GM12878 (cell line): ENCODE measurements at regions not wholly inside any gene's neighbourhood (a gene's known extent, or its start where the extent isn't known, plus 50 kb on each side); places are given as distances from the start of the nearest gene placed in this dataset.

Experiments
- ATAC-seq: fragments of 200-7000 bp; cut with Tn5 transposase; 3 replicates; pipeline ENCODE4 v1.9.1; 2020; ENCODE audit warnings: mild to moderate bottlenecking, moderate library complexity
- BruUV-seq: library from RNA; stranded (reverse); fragments of 400-500 nt; replicated peaks from 2 replicates; lab custom pipeline; 2021; lab: Mats Ljungman, UMichigan
- CTCF ChIA-PET: fragments of 300-600 bp; sonication (Branson Sonifier 250); formaldehyde crosslinking; extraction: SDS; loops from one replicate; lab custom pipeline; 2021; ENCODE audit warnings: inconsistent platforms; lab: Yijun Ruan, JAX
- POLR2A ChIA-PET: fragments of 350-600 bp; formaldehyde crosslinking; extraction: SDS; loops from one replicate; lab custom pipeline; 2021; ENCODE audit warnings: inconsistent platforms; lab: Charles Lee
- RAD21 ChIA-PET: fragments of 300-600 bp; sonication (Branson Sonifier 250); formaldehyde crosslinking; loops from one replicate; lab custom pipeline; 2023; ENCODE audit warnings: antibody characterized with exemption; ENCODE audit not compliant: unreplicated experiment; lab: Charles Lee
- SMC1A ChIA-PET: fragments of 300-600 bp; sonication (Branson Sonifier 250); formaldehyde crosslinking; loops from one replicate; lab custom pipeline; 2023; ENCODE audit not compliant: unreplicated experiment, uncharacterized antibody; lab: Charles Lee
- DNase-seq: peaks from one replicate; pipeline ENCODE4 v3.0.0-alpha.2; 2011; ENCODE audit warnings: low read depth, low spot score
- FAIRE-seq: peaks from 3 replicates; lab custom pipeline; 2011; peaks lifted over from hg19 to GRCh38; lab: Jason Lieb, UNC
- H2AFZ ChIP-seq: 2 replicates; pipeline ENCODE4 v1.6.0; 2011; ENCODE audit warnings: low read depth, low read length, control low read depth; ENCODE audit not compliant: control insufficient read depth
- H3K27ac ChIP-seq: 2 replicates; pipeline ENCODE4 v1.5.1; 2011; ENCODE audit warnings: control low read depth; ENCODE audit not compliant: control insufficient read depth, insufficient read depth
- H3K27me3 ChIP-seq, 2 experiments: replicated peaks in 1 of 2; 2 replicates each; pipeline versions ENCODE4 v1.6.0 to v1.6.1; 2011; ENCODE audit warnings: low read length in 1 of 2; ENCODE audit not compliant: control insufficient read depth in 2 of 2, insufficient read depth in 2 of 2
- H3K36me3 ChIP-seq, 2 experiments: 2 replicates each; pipeline ENCODE4 v1.5.1; 2011; ENCODE audit warnings: low read length in 1 of 2; ENCODE audit not compliant: control insufficient read depth in 2 of 2, insufficient read depth in 2 of 2
- H3K4me1 ChIP-seq: 2 replicates; pipeline ENCODE4 v1.6.1; 2011; ENCODE audit warnings: mild to moderate bottlenecking, low read length, moderate library complexity, mixed read lengths; ENCODE audit not compliant: control insufficient read depth, insufficient read depth
- H3K4me2 ChIP-seq: 2 replicates; pipeline ENCODE4 v1.6.0; 2011; ENCODE audit warnings: control low read depth; ENCODE audit not compliant: control insufficient read depth, insufficient read depth
- H3K4me3 ChIP-seq: fragments of 200-600 bp; sonication (generic); 2 replicates; pipeline ENCODE4 v1.5.1; 2016
- H3K79me2 ChIP-seq: 2 replicates; pipeline ENCODE4 v1.6.0; 2011; ENCODE audit warnings: low read length; ENCODE audit not compliant: control insufficient read depth, insufficient read depth
- H3K9ac ChIP-seq: 2 replicates; pipeline ENCODE4 v1.8.0; 2011; ENCODE audit warnings: low read length, control low read depth, mixed read lengths; ENCODE audit not compliant: control insufficient read depth, insufficient read depth
- H3K9me3 ChIP-seq: replicated peaks from 3 replicates; pipeline ENCODE4 v1.5.1; 2011; ENCODE audit warnings: mild to moderate bottlenecking, low read length; ENCODE audit not compliant: control insufficient read depth, insufficient read depth
- H4K20me1 ChIP-seq: 2 replicates; pipeline ENCODE4 v1.6.0; 2011; ENCODE audit not compliant: control insufficient read depth, insufficient read depth
- CEBPB ChIP-seq, 2 experiments: fragments of 150-350 bp in 1 of 2; IDR thresholded peaks; 2 replicates each; pipeline ENCODE4 v1.6.1; 2012 to 2014; ENCODE audit warnings: low read depth in 2 of 2, low read length in 2 of 2, borderline replicate concordance in 1 of 2, inconsistent platforms in 1 of 2
- EGR1 ChIP-seq, 2 experiments: IDR thresholded peaks; 1 replicate in 1 of 2; 2 replicates in 1 of 2; pipeline ENCODE4 v1.6.1; 2011 to 2012; ENCODE audit warnings: low read depth in 2 of 2, low read length in 2 of 2, borderline replicate concordance in 1 of 2, mild to moderate bottlenecking in 1 of 2, moderate library complexity in 1 of 2
- ELK1 ChIP-seq: IDR thresholded peaks from 2 replicates; pipeline ENCODE4 v1.6.1; 2012; ENCODE audit warnings: low read depth, low read length, improper control_type of control experiment
- HDAC6 ChIP-seq: fragments of 200-600 bp; sonication (generic); IDR thresholded peaks from one replicate; pipeline ENCODE4 v1.8.0; 2017; ENCODE audit warnings: antibody characterized with exemption; ENCODE audit not compliant: unreplicated experiment
- KAT2A ChIP-seq: conservative IDR thresholded peaks from 2 replicates; pipeline ENCODE4 v1.6.1; 2011; ENCODE audit warnings: low read depth, low read length; ENCODE audit not compliant: control insufficient read depth
- MTA3 ChIP-seq: IDR thresholded peaks from 2 replicates; pipeline ENCODE4 v1.6.1; 2012; ENCODE audit warnings: low read length, inconsistent platforms, borderline replicate concordance
- NBN ChIP-seq: fragments of 450-650 bp; IDR thresholded peaks from 2 replicates; pipeline ENCODE4 v1.6.1; 2016
- NR2C1 ChIP-seq: fragments of 450-650 bp; IDR thresholded peaks from 2 replicates; pipeline ENCODE4 v1.6.1; 2017; ENCODE audit warnings: antibody characterized with exemption, mild to moderate bottlenecking, moderate library complexity
- PBX3 ChIP-seq: IDR thresholded peaks from 2 replicates; pipeline ENCODE4 v1.6.1; 2011; ENCODE audit warnings: mild to moderate bottlenecking, low read depth, low read length, moderate library complexity; ENCODE audit not compliant: insufficient replicate concordance
- POLR2A ChIP-seq: IDR thresholded peaks from 2 replicates; pipeline ENCODE4 v1.6.1; 2011; ENCODE audit warnings: low read depth, mild to moderate bottlenecking, low read length
- TAF1 ChIP-seq: IDR thresholded peaks from 2 replicates; pipeline ENCODE4 v1.6.1; 2011; ENCODE audit warnings: mild to moderate bottlenecking, low read depth, low read length, borderline replicate concordance
- YY1 ChIP-seq: IDR thresholded peaks from 2 replicates; pipeline ENCODE4 v1.6.1; 2011; ENCODE audit warnings: low read depth, mild to moderate bottlenecking, low read length
- ZNF592 ChIP-seq: fragments of 450-650 bp; IDR thresholded peaks from 2 replicates; pipeline ENCODE4 v1.6.1; 2017; ENCODE audit warnings: mild to moderate bottlenecking, moderate library complexity
- WGBS: methylation state at CpG from one replicate; pipeline ENCODE4 v1.1.6; 2016; ENCODE audit warnings: low lambda C conversion rate; ENCODE audit not compliant: insufficient replicate concordance, insufficient coverage; ENCODE audit errors: missing lambda C conversion rate; 5-methylcytosine and 5-hydroxymethylcytosine counted together
- in situ Hi-C: fragments of 300-500 bp; cut with MboI; formaldehyde crosslinking; loops from 9 replicates; pipeline ENCODE4 v1.14.3; 2018; ENCODE audit warnings: mixed read lengths
- intact Hi-C: fragments of 100-400 bp; cut with micrococcal nuclease; formaldehyde crosslinking; loops from one replicate; pipeline ENCODE4 v1.14.2; 2022; ENCODE audit not compliant: unreplicated experiment
- TF ChIP-seq, protein P1 (sequence below): fragments of 150-350 bp; IDR thresholded peaks from 2 replicates; pipeline ENCODE4 v1.6.1; 2016; ENCODE audit warnings: low read depth, low read length

DNA sequence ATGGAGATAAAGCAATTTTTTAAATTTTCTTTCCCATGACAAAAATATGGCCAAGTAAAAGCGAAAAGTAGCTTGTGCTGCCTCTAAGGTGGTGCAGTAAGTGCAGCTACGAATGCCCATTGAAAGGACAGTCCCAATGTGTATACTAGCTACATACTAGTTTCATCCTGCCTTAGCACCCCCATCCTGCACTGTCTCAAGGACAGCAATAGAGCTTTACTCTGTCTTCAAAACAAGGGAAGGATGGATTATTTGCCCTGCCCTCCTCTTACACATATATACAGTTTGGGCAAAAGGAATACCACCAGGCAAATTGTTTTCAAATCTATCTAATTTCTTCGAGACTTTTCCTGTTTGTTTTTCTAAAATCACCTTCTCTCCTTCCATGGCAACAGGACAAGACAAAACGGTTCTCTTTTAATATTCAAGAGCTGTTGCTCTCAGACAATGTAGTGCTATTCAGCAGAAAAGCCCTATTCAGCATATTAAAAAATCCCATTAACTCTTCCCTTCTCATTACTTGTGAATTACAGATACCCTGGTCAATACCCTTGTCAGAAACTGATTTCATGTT, 75.1 kb upstream of the SLC7A11 start (continued):
- TF ChIP-seq MTA3 (no peak), HDAC6 (no peak), YY1 (no peak), CEBPB (IDR thresholded peaks at IDR 0.05; ENCODE audit: borderline replicate concordance in 1 of 2, low read depth in 2 of 2, low read length in 2 of 2) (no peak), ZNF592 (no peak), NR2C1 (no peak), NBN (no peak), TAF1 (no peak), EGR1 (IDR thresholded peaks at IDR 0.05; ENCODE audit: borderline replicate concordance in 1 of 2, low read depth in 2 of 2, low read length in 2 of 2) (no peak)

DNA sequence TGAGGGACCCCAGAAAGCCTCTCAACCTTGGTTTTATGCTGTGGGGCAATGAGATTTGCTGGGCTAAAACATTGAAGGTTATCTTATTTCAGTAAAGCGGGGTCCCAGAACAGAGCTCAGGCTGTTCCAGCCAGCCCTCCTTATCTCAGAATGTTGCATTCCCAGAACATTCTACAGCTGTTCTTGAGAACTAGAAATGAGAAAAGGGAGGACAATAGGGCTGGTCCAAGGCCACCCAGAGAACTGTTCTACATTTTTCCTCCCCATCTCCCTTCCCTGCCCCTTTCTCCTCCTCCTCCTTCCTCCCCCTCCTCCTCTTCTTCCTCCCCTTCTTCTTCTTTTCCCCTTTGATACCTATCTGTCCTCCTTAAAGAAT, 70.4 kb upstream of the SLC7A11 start:
- no TSS peak for BruUV-seq
- H3K27me3 ChIP-seq = no peaks in the 10 kb centered on the region
- no peak overlapping the region for H3K4me2 ChIP-seq
- ChIA-PET CTCF (no interaction called here), POLR2A (no interaction called here), RAD21 (no interaction called here), SMC1A (interaction anchor here (0.8 to 1.6 kb wide), 3 partner anchors 13 to 17 kb away, joined by 3 to 4 read pairs (median 3); no protein-coding TSS in a partner anchor)
- H3K79me2 ChIP-seq = no peaks in the 10 kb centered on the region
- no peaks in the 10 kb centered on the region; the same call in 2 of the 3 replicates for H3K9me3 ChIP-seq
- intact Hi-C loops = no loop called here
- DNase-seq (no peak), FAIRE-seq (no peak), ATAC-seq (no peak)
- no peaks in the 10 kb centered on the region for H4K20me1 ChIP-seq
- WGBS = 93% methylated on average over 1 of the region's 1 CpG
- H3K4me3 ChIP-seq = no peak overlapping the region
- H3K27ac ChIP-seq = no peak overlapping the region
- H3K36me3 ChIP-seq = no peaks in the 10 kb centered on the region
- H3K9ac ChIP-seq = no peak overlapping the region
- H2AFZ ChIP-seq = no peak overlapping the region
- in situ Hi-C loops = no loop called here
- no peaks in the 10 kb centered on the region for H3K4me1 ChIP-seq
- no peak for TF ChIP-seq KAT2A
- TF ChIP-seq, protein P1, sequence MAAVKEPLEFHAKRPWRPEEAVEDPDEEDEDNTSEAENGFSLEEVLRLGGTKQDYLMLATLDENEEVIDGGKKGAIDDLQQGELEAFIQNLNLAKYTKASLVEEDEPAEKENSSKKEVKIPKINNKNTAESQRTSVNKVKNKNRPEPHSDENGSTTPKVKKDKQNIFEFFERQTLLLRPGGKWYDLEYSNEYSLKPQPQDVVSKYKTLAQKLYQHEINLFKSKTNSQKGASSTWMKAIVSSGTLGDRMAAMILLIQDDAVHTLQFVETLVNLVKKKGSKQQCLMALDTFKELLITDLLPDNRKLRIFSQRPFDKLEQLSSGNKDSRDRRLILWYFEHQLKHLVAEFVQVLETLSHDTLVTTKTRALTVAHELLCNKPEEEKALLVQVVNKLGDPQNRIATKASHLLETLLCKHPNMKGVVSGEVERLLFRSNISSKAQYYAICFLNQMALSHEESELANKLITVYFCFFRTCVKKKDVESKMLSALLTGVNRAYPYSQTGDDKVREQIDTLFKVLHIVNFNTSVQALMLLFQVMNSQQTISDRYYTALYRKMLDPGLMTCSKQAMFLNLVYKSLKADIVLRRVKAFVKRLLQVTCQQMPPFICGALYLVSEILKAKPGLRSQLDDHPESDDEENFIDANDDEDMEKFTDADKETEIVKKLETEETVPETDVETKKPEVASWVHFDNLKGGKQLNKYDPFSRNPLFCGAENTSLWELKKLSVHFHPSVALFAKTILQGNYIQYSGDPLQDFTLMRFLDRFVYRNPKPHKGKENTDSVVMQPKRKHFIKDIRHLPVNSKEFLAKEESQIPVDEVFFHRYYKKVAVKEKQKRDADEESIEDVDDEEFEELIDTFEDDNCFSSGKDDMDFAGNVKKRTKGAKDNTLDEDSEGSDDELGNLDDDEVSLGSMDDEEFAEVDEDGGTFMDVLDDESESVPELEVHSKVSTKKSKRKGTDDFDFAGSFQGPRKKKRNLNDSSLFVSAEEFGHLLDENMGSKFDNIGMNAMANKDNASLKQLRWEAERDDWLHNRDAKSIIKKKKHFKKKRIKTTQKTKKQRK = no peak
- TF ChIP-seq POLR2A = no peak
- no peak for TF ChIP-seq NBN
- TF ChIP-seq PBX3 = no peak
- TF ChIP-seq ELK1 = no peak
